GM18519 (cell line): ENCODE measurements at regions not wholly inside any gene's neighbourhood (a gene's known extent, or its start where the extent isn't known, plus 50 kb on each side); places are given as distances from the start of the nearest gene placed in this dataset.

Source experiments
- ATAC-seq: cut with Tn5 transposase; IDR thresholded peaks from one replicate; pipeline ENCODE4 v1.9.1; 2021; ENCODE audit warnings: mild to moderate bottlenecking, moderate library complexity; ENCODE audit not compliant: unreplicated experiment, low FRiP score

- ATAC-seq = no peak
These were observed 137.5 kb downstream of the FOXA2 start for GRCh38 chr20:22446613-22447446.

GRCh38 chr20:22442318-22442717, 142.1 kb downstream of the FOXA2 start:
- ATAC-seq = no peak

- no peak for ATAC-seq
These were observed 145.4 kb downstream of the FOXA2 start for GRCh38 chr20:22438926-22439325.

GRCh38 chr20:22438346-22438745, 146.0 kb downstream of the FOXA2 start:
- ATAC-seq = no peak

GRCh38 chr20:22437354-22437753, 147.0 kb downstream of the FOXA2 start:
- ATAC-seq = no peak

GRCh38 chr20:22431419-22431818, 153.0 kb downstream of the FOXA2 start:
- no peak for ATAC-seq

GRCh38 chr20:22430746-22431168, 153.6 kb downstream of the FOXA2 start:
- ATAC-seq = no peak

GRCh38 chr20:22430154-22430745, 154.1 kb downstream of the FOXA2 start:
- no peak for ATAC-seq

GRCh38 chr20:22429175-22430153, 154.9 kb downstream of the FOXA2 start:
- no peak for ATAC-seq

- no peak for ATAC-seq
These were observed 156.3 kb downstream of the FOXA2 start for GRCh38 chr20:22428051-22428450.

- ATAC-seq = no peak
These were observed 157.6 kb downstream of the FOXA2 start for GRCh38 chr20:22426772-22427171.

GRCh38 chr20:22425344-22426295, 158.8 kb downstream of the FOXA2 start:
- ATAC-seq = no peak

GRCh38 chr20:22423190-22423832, 161.1 kb downstream of the FOXA2 start:
- no peak for ATAC-seq

GRCh38 chr20:22420116-22420598, 164.2 kb downstream of the FOXA2 start:
- ATAC-seq = no peak

- ATAC-seq = no peak
These were observed 165.6 kb downstream of the FOXA2 start for GRCh38 chr20:22418738-22419137.

- ATAC-seq = no peak
These were observed 170.0 kb downstream of the FOXA2 start for GRCh38 chr20:22414305-22414742.

GRCh38 chr20:22412977-22413868, 171.1 kb downstream of the FOXA2 start:
- ATAC-seq = no peak
